ENCODE measurements at regions not wholly inside any gene's neighbourhood (a gene's known extent, or its start where the extent isn't known, plus 50 kb on each side); places are given as distances from the start of the nearest gene placed in this dataset.

DNA sequence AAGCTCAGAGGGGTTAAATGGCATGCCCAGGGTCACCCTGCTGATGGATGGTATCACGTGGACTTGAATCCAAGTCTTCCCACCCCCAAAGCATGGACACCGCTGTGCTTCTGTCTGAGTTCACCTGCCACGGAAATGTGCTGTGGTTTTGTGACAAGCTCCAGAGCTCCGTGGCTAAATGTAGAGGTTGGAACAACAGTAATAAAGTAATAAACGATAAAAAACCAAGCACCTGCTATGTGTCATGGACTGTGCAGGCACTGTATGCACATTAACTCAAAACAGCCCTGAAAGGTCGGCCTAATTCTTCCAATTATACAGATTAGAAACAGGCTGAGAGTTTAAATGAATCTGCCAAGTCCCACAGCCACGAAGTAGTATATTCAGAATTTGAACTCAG, 182.1 kb upstream of the NAV2 start (continued):
- TF ChIP-seq, protein P1, sequence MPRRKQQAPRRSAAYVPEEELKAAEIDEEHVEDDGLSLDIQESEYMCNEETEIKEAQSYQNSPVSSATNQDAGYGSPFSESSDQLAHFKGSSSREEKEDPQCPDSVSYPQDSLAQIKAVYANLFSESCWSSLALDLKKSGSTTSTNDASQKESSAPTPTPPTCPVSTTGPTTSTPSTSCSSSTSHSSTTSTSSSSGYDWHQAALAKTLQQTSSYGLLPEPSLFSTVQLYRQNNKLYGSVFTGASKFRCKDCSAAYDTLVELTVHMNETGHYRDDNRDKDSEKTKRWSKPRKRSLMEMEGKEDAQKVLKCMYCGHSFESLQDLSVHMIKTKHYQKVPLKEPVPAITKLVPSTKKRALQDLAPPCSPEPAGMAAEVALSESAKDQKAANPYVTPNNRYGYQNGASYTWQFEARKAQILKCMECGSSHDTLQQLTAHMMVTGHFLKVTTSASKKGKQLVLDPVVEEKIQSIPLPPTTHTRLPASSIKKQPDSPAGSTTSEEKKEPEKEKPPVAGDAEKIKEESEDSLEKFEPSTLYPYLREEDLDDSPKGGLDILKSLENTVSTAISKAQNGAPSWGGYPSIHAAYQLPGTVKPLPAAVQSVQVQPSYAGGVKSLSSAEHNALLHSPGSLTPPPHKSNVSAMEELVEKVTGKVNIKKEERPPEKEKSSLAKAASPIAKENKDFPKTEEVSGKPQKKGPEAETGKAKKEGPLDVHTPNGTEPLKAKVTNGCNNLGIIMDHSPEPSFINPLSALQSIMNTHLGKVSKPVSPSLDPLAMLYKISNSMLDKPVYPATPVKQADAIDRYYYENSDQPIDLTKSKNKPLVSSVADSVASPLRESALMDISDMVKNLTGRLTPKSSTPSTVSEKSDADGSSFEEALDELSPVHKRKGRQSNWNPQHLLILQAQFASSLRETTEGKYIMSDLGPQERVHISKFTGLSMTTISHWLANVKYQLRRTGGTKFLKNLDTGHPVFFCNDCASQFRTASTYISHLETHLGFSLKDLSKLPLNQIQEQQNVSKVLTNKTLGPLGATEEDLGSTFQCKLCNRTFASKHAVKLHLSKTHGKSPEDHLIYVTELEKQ (CRISPR knock-in tag; IDR thresholded peaks at IDR 0.05) = no peak

DNA sequence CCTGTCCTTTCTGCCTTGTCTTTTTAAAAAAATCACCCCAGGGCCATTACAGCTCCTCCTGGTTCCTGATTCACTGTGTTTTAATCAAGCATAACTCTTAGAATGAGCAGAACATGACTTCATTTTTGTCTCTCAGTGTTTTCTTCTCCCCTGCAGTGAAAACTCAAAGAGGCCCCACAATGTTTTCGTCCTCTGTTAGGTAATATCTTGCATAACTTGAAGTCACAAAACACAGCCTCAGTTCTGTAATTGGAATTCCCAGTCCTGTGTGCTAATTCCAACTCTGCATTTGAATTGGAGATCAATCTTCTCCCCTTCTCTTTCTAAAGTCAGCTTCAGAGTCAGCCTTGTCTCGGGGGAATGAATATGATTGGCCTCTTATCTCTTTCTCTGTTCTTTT, 186.5 kb upstream of the NAV2 start:
- in situ Hi-C loops (cut with MboI) = no loop called here
- Histone ChIP-seq H3K9me3 (replicated peaks; ENCODE audit: control insufficient read depth, insufficient read depth, low read depth, low read length) (no peaks in the 10 kb centered on the region), H3K9me1 (ENCODE audit: control insufficient read depth, insufficient read depth, low read length) (no peaks in the 10 kb centered on the region), H3K4me3 (no peak overlapping the region), H3K9ac (ENCODE audit: insufficient read depth in 1 of 2, low read depth in 2 of 2, low read length in 2 of 2) (no peak overlapping the region), H2AFZ (ENCODE audit: low read depth, low read length) (no peak overlapping the region), H3K27ac (ENCODE audit: extremely low read depth, low read depth, low read length) (no peak overlapping the region), H3K4me2 (ENCODE audit: insufficient read depth, low read length) (no peak overlapping the region), H3K36me3 (ENCODE audit: control insufficient read depth, insufficient read depth, low read length) (no peaks in the 10 kb centered on the region), H3K79me2 (ENCODE audit: control insufficient read depth, insufficient read depth, low read length) (no peaks in the 10 kb centered on the region), H4K20me1 (replicated peaks; ENCODE audit: control insufficient read depth, insufficient read depth, low read length) (no peaks in the 10 kb centered on the region), H3K4me1 (replicated peaks in 1 of 2; ENCODE audit: control insufficient read depth in 2 of 2, insufficient read depth in 2 of 2, low read length in 2 of 2) (no peaks in the 10 kb centered on the region), H3K27me3 (ENCODE audit: control insufficient read depth in 2 of 2, insufficient read depth in 2 of 2, low read length in 2 of 2) (peaks cover 0 to 19% of the 10 kb centered on the region in 2 experiments; a peak in 3 of 5 replicates)
- WGBS (ENCODE audit: insufficient coverage, low coverage, missing lambda C conversion rate) = 0% methylated on average over 2 of the region's 2 CpGs
- intact Hi-C loops (cut with micrococcal nuclease) = no loop called here
- ATAC-seq (no peak), DNase-seq (ENCODE audit: extremely low read depth in 1 of 4, low spot score in 3 of 4) (no peak), FAIRE-seq (no peak)
- POLR2A ChIA-PET = no interaction called here
- no TSS peak for BruUV-seq (replicated peaks)
- CTCF ChIA-PET (ENCODE audit: low intra/inter-chr PET ratio) = no interaction called here
- TF ChIP-seq ATF1 (CRISPR knock-in tag; IDR thresholded peaks at IDR 0.05) (no peak), ATF1 (tag; IDR thresholded peaks at IDR 0.05) (no peak), MEF2D (tag; conservative IDR thresholded peaks at IDR 0.05; ENCODE audit: low read depth) (no peak), SUPT5H (IDR thresholded peaks at IDR 0.05) (no peak), ELF1 (tag; IDR thresholded peaks at IDR 0.05) (no peak), TEAD4 (IDR thresholded peaks at IDR 0.05; ENCODE audit: low read length) (no peak), TEAD4 (CRISPR knock-in tag; IDR thresholded peaks at IDR 0.05; ENCODE audit: borderline replicate concordance) (no peak), NFXL1 (CRISPR knock-in tag; IDR thresholded peaks at IDR 0.05) (no peak), MXI1 (IDR thresholded peaks at IDR 0.05; ENCODE audit: low read depth, low read length) (no peak), MCM7 (IDR thresholded peaks at IDR 0.05) (no peak), LARP7 (IDR thresholded peaks at IDR 0.05) (no peak)
- TF ChIP-seq, protein P2, sequence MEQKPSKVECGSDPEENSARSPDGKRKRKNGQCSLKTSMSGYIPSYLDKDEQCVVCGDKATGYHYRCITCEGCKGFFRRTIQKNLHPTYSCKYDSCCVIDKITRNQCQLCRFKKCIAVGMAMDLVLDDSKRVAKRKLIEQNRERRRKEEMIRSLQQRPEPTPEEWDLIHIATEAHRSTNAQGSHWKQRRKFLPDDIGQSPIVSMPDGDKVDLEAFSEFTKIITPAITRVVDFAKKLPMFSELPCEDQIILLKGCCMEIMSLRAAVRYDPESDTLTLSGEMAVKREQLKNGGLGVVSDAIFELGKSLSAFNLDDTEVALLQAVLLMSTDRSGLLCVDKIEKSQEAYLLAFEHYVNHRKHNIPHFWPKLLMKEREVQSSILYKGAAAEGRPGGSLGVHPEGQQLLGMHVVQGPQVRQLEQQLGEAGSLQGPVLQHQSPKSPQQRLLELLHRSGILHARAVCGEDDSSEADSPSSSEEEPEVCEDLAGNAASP (IDR thresholded peaks at IDR 0.05) = no peak
- TF ChIP-seq, protein P3, sequence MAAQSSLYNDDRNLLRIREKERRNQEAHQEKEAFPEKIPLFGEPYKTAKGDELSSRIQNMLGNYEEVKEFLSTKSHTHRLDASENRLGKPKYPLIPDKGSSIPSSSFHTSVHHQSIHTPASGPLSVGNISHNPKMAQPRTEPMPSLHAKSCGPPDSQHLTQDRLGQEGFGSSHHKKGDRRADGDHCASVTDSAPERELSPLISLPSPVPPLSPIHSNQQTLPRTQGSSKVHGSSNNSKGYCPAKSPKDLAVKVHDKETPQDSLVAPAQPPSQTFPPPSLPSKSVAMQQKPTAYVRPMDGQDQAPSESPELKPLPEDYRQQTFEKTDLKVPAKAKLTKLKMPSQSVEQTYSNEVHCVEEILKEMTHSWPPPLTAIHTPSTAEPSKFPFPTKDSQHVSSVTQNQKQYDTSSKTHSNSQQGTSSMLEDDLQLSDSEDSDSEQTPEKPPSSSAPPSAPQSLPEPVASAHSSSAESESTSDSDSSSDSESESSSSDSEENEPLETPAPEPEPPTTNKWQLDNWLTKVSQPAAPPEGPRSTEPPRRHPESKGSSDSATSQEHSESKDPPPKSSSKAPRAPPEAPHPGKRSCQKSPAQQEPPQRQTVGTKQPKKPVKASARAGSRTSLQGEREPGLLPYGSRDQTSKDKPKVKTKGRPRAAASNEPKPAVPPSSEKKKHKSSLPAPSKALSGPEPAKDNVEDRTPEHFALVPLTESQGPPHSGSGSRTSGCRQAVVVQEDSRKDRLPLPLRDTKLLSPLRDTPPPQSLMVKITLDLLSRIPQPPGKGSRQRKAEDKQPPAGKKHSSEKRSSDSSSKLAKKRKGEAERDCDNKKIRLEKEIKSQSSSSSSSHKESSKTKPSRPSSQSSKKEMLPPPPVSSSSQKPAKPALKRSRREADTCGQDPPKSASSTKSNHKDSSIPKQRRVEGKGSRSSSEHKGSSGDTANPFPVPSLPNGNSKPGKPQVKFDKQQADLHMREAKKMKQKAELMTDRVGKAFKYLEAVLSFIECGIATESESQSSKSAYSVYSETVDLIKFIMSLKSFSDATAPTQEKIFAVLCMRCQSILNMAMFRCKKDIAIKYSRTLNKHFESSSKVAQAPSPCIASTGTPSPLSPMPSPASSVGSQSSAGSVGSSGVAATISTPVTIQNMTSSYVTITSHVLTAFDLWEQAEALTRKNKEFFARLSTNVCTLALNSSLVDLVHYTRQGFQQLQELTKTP (IDR thresholded peaks at IDR 0.05; ENCODE audit: low read depth in 1 of 2, partially characterized antibody in 2 of 2) = no peak
